ENCODE measurements at regions not wholly inside any gene's neighbourhood (a gene's known extent, or its start where the extent isn't known, plus 50 kb on each side); places are given as distances from the start of the nearest gene placed in this dataset.

- DNase-seq (ENCODE audit: low read depth): no peak
- TF ChIP-seq CTCF (IDR thresholded peaks at IDR 0.05; ENCODE audit: low read depth, low read length) (no peak), POLR2A (IDR thresholded peaks at IDR 0.05; ENCODE audit: extremely low read depth, insufficient read length) (no peak), MYC (IDR thresholded peaks at IDR 0.05; ENCODE audit: low read depth, low read length) (no peak), MAX (IDR thresholded peaks at IDR 0.05; ENCODE audit: low read depth, low read length) (no peak)
- no peak overlapping the region for H3K4me3 ChIP-seq (ENCODE audit: low read depth, low read length)
Observed at GRCh38 chr3:165716592-165716991, 120.6 kb downstream of the BCHE start.

- TF ChIP-seq CTCF (IDR thresholded peaks at IDR 0.05; ENCODE audit: low read depth, low read length) (no peak), MYC (IDR thresholded peaks at IDR 0.05; ENCODE audit: low read depth, low read length) (no peak), POLR2A (IDR thresholded peaks at IDR 0.05; ENCODE audit: extremely low read depth, insufficient read length) (no peak), MAX (IDR thresholded peaks at IDR 0.05; ENCODE audit: low read depth, low read length) (no peak)
- H3K4me3 ChIP-seq (ENCODE audit: low read depth, low read length): no peak overlapping the region
- DNase-seq (ENCODE audit: low read depth): no peak
Observed at GRCh38 chr3:165713479-165713878, 123.7 kb downstream of the BCHE start.

GRCh38 chr3:165712382-165712781 is 124.8 kb downstream of the BCHE start:
- TF ChIP-seq MAX (IDR thresholded peaks at IDR 0.05; ENCODE audit: low read depth, low read length) (no peak), POLR2A (IDR thresholded peaks at IDR 0.05; ENCODE audit: extremely low read depth, insufficient read length) (no peak), CTCF (IDR thresholded peaks at IDR 0.05; ENCODE audit: low read depth, low read length) (no peak), MYC (IDR thresholded peaks at IDR 0.05; ENCODE audit: low read depth, low read length) (no peak)
- no peak overlapping the region for H3K4me3 ChIP-seq (ENCODE audit: low read depth, low read length)
- no peak for DNase-seq (ENCODE audit: low read depth)

- TF ChIP-seq MYC (IDR thresholded peaks at IDR 0.05; ENCODE audit: low read depth, low read length) (no peak), CTCF (IDR thresholded peaks at IDR 0.05; ENCODE audit: low read depth, low read length) (no peak), POLR2A (IDR thresholded peaks at IDR 0.05; ENCODE audit: extremely low read depth, insufficient read length) (no peak), MAX (IDR thresholded peaks at IDR 0.05; ENCODE audit: low read depth, low read length) (no peak)
- H3K4me3 ChIP-seq (ENCODE audit: low read depth, low read length): no peak overlapping the region
- DNase-seq (ENCODE audit: low read depth): no peak
Observed at GRCh38 chr3:165697910-165698309, 139.3 kb downstream of the BCHE start.

- no peak for TF ChIP-seq POLR2A (IDR thresholded peaks at IDR 0.05; ENCODE audit: extremely low read depth, insufficient read length)
- no peak for TF ChIP-seq CTCF (IDR thresholded peaks at IDR 0.05; ENCODE audit: low read depth, low read length)
- no peak for TF ChIP-seq MYC (IDR thresholded peaks at IDR 0.05; ENCODE audit: low read depth, low read length)
- TF ChIP-seq MAX (IDR thresholded peaks at IDR 0.05; ENCODE audit: low read depth, low read length): no peak
- DNase-seq (ENCODE audit: low read depth): no peak
- no peak overlapping the region for H3K4me3 ChIP-seq (ENCODE audit: low read depth, low read length)
Observed at GRCh38 chr3:165696496-165696895, 140.7 kb downstream of the BCHE start.

- TF ChIP-seq MYC (IDR thresholded peaks at IDR 0.05; ENCODE audit: low read depth, low read length) (no peak), POLR2A (IDR thresholded peaks at IDR 0.05; ENCODE audit: extremely low read depth, insufficient read length) (no peak), CTCF (IDR thresholded peaks at IDR 0.05; ENCODE audit: low read depth, low read length) (no peak), MAX (IDR thresholded peaks at IDR 0.05; ENCODE audit: low read depth, low read length) (no peak)
- H3K4me3 ChIP-seq (ENCODE audit: low read depth, low read length): no peak overlapping the region
- no peak for DNase-seq (ENCODE audit: low read depth)
Observed at GRCh38 chr3:165683947-165684346, 153.3 kb downstream of the BCHE start.
